ENCODE measurements at regions not wholly inside any gene's neighbourhood (a gene's known extent, or its start where the extent isn't known, plus 50 kb on each side); places are given as distances from the start of the nearest gene placed in this dataset.
"Not testable (repeated sequence)": the region's sequence is repeated elsewhere in the genome, so short reads cannot be mapped to it uniquely, and the experiment has no call there.

GRCh38 chr6:98047164-98047563, 764.1 kb upstream of the MMS22L start:
- Histone ChIP-seq H3K4me3 (no peak overlapping the region), H3K9me3 (no peaks in the 10 kb centered on the region), H3K36me3 (no peaks in the 10 kb centered on the region), H3K27me3 (peaks cover 17% of the 10 kb centered on the region), H3K4me1 (no peaks in the 10 kb centered on the region), H3K27ac (no peak overlapping the region)
- no peak for TF ChIP-seq POLR2AphosphoS5 (IDR thresholded peaks at IDR 0.05)
- TF ChIP-seq EP300 (IDR thresholded peaks at IDR 0.05) = no peak
- TF ChIP-seq, protein P1, sequence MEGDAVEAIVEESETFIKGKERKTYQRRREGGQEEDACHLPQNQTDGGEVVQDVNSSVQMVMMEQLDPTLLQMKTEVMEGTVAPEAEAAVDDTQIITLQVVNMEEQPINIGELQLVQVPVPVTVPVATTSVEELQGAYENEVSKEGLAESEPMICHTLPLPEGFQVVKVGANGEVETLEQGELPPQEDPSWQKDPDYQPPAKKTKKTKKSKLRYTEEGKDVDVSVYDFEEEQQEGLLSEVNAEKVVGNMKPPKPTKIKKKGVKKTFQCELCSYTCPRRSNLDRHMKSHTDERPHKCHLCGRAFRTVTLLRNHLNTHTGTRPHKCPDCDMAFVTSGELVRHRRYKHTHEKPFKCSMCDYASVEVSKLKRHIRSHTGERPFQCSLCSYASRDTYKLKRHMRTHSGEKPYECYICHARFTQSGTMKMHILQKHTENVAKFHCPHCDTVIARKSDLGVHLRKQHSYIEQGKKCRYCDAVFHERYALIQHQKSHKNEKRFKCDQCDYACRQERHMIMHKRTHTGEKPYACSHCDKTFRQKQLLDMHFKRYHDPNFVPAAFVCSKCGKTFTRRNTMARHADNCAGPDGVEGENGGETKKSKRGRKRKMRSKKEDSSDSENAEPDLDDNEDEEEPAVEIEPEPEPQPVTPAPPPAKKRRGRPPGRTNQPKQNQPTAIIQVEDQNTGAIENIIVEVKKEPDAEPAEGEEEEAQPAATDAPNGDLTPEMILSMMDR (IDR thresholded peaks at IDR 0.05) = no peak
- TF ChIP-seq POLR2A (IDR thresholded peaks at IDR 0.05) = no peak
- DNase-seq (ENCODE audit: low spot score in 2 of 2) = no peak
- WGBS = 36% methylated on average over 2 of the region's 2 CpGs

DNA sequence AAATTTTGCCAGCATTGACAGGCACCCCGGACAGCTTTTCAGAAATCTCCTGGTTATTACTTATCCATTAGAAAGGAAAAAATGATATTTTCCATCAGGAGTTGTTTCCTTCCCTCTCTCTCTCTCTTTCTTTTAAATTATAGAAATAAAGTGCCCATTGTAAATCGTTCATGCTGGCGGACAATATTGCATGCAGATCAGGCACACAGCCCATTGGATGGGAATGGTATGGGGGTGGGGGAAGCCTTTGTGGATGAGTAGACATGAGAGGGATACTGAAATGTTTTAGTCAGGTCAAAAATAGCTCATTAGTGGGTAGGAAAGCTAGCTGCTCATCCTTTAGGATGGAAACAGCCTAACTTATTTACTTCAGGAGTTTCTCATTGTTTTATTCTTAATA, 764.9 kb upstream of the MMS22L start:
- H3K9me3 ChIP-seq = no peaks in the 10 kb centered on the region
- TF ChIP-seq, protein P1 (IDR thresholded peaks at IDR 0.05) = no peak
- TF ChIP-seq POLR2A (IDR thresholded peaks at IDR 0.05) (no peak), EP300 (IDR thresholded peaks at IDR 0.05) (no peak), POLR2AphosphoS5 (IDR thresholded peaks at IDR 0.05) (no peak)
- DNase-seq (ENCODE audit: low spot score in 2 of 2) = no peak
- H3K27ac ChIP-seq = no peak overlapping the region
- no peak overlapping the region for H3K4me3 ChIP-seq
- peaks cover 17% of the 10 kb centered on the region for H3K27me3 ChIP-seq
- 77% methylated on average over 3 of the region's 3 CpGs for WGBS
- no peaks in the 10 kb centered on the region for H3K4me1 ChIP-seq
- no peaks in the 10 kb centered on the region for H3K36me3 ChIP-seq

DNA sequence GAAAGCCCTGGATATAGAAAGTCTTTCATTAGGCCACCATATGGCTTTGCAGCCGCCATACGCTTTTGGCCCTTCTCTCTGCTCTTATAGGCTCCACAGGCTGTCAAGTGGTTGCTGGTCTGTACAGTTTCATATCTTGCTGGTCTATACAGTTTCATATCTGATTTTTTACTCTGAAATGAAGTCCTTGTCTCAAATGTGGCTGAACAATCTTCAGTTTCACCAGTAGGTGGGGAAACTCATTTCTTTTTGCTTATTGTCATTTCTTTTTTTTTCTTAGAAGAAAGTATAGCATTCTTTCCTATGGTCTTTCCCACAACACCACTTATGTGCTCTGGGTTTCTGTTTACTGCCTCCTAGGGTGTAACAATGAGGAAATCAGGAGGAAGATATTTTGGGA, 771.4 kb upstream of the MMS22L start:
- WGBS = 95% methylated on average over 2 of the region's 2 CpGs
- Histone ChIP-seq H3K9me3 (no peaks in the 10 kb centered on the region), H3K27ac (no peak overlapping the region), H3K36me3 (no peaks in the 10 kb centered on the region), H3K4me1 (no peaks in the 10 kb centered on the region), H3K4me3 (no peak overlapping the region), H3K27me3 (no peaks in the 10 kb centered on the region)
- no peak for DNase-seq (ENCODE audit: low spot score in 2 of 2)
- TF ChIP-seq POLR2AphosphoS5 (IDR thresholded peaks at IDR 0.05) (no peak), POLR2A (IDR thresholded peaks at IDR 0.05) (no peak), EP300 (IDR thresholded peaks at IDR 0.05) (no peak)
- TF ChIP-seq, protein P1 (IDR thresholded peaks at IDR 0.05) = no peak

DNA sequence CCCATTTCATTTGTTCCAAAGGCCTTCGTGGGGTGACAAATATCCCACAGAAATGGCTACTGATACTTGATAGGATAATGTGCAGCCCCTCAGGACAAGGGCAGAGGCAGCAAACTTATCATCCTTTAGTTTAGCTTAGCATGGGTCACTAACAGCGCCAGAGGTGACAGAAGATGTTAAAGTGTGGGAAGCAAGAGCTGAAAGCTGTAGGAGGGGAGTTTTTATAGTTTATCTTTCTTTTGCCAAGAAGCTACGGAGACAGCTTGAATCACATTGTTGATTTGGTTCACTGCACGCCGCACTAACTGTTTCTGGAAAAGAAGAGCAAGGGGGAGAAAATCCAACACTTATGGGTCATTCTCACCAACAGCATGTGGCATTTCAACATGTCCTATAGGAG, 773.9 kb upstream of the MMS22L start:
- Histone ChIP-seq H3K4me3 (no peak overlapping the region), H3K36me3 (no peaks in the 10 kb centered on the region), H3K27ac (no peak overlapping the region), H3K9me3 (no peaks in the 10 kb centered on the region), H3K27me3 (no peaks in the 10 kb centered on the region), H3K4me1 (no peaks in the 10 kb centered on the region)
- WGBS = 42% methylated on average over 5 of the region's 5 CpGs
- TF ChIP-seq POLR2AphosphoS5 (IDR thresholded peaks at IDR 0.05) = no peak
- TF ChIP-seq, protein P1 (IDR thresholded peaks at IDR 0.05) = no peak
- TF ChIP-seq EP300 (IDR thresholded peaks at IDR 0.05) = no peak
- no peak for TF ChIP-seq POLR2A (IDR thresholded peaks at IDR 0.05)
- no peak for DNase-seq (ENCODE audit: low spot score in 2 of 2)

DNA sequence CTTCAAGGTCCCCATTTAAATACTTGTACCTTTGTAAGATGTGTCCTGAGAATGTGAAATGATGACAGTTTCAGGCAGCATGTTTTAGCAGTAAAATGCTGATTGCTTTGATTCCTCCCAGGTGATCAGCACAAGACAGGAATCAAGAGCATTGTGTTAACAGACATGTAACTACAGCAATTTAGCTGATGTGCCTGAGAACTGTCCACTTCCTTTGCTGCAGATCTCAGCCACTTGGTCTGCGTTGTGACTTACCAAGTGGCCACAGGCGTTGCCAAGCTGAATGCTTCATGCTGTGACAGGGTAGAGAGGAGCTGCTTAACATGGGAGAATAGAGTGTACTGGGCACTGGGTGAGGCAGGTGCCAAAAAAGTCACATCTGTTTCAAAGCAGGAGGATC, 767.0 kb upstream of the POU3F2 start:
- no peaks in the 10 kb centered on the region for H3K9me3 ChIP-seq
- TF ChIP-seq, protein P1 (IDR thresholded peaks at IDR 0.05) = no peak
- TF ChIP-seq POLR2AphosphoS5 (IDR thresholded peaks at IDR 0.05) (no peak), EP300 (IDR thresholded peaks at IDR 0.05) (no peak), POLR2A (IDR thresholded peaks at IDR 0.05) (no peak)
- H3K27ac ChIP-seq = no peak overlapping the region
- no peaks in the 10 kb centered on the region for H3K27me3 ChIP-seq
- WGBS = 73% methylated on average over 2 of the region's 2 CpGs
- H3K36me3 ChIP-seq = no peaks in the 10 kb centered on the region
- H3K4me1 ChIP-seq = no peaks in the 10 kb centered on the region
- H3K4me3 ChIP-seq = no peak overlapping the region
- no peak for DNase-seq (ENCODE audit: low spot score in 2 of 2)

GRCh38 chr6:98088537-98088936, 745.8 kb upstream of the POU3F2 start:
- not testable (repeated sequence) for H3K36me3 ChIP-seq; H3K27ac ChIP-seq; H3K4me1 ChIP-seq; DNase-seq (ENCODE audit: low spot score in 2 of 2); H3K27me3 ChIP-seq; H3K4me3 ChIP-seq; H3K9me3 ChIP-seq
- 96% methylated on average over 7 of the region's 8 CpGs for WGBS
